ENCODE measurements at regions not wholly inside any gene's neighbourhood (a gene's known extent, or its start where the extent isn't known, plus 50 kb on each side); places are given as distances from the start of the nearest gene placed in this dataset.

DNA sequence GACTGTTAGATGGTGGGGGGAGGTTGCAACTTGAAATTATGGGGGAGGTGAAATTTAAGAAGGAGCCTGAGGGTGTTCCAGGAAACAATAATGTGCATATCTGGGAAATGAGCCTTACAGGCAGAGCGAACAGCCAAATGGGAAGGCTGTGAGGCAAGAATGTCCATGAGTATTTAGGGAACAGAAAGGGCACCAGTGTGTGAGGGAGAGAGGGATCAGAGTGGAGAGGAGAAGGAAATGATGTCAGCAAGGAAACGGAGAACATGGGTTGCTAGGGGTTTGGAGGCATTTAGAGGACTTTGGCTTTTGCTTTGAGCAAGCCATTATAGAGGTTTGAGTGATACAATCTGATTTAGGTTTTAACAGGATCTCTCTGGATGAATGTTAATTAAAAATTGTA is 285.4 kb downstream of the TLE4 start:
- Mint-ChIP-seq H3K4me3 (ENCODE audit: unreplicated experiment) (no peak overlapping the region), H3K4me1 (ENCODE audit: low read depth) (no peaks in the 10 kb centered on the region), H3K9me3 (ENCODE audit: low read depth) (peaks cover 6% of the 10 kb centered on the region), H3K27ac (ENCODE audit: unreplicated experiment) (no peak overlapping the region), H3K27me3 (ENCODE audit: low read depth) (no peaks in the 10 kb centered on the region), H3K36me3 (ENCODE audit: low read depth) (no peaks in the 10 kb centered on the region)
- TF ChIP-seq, protein P1, sequence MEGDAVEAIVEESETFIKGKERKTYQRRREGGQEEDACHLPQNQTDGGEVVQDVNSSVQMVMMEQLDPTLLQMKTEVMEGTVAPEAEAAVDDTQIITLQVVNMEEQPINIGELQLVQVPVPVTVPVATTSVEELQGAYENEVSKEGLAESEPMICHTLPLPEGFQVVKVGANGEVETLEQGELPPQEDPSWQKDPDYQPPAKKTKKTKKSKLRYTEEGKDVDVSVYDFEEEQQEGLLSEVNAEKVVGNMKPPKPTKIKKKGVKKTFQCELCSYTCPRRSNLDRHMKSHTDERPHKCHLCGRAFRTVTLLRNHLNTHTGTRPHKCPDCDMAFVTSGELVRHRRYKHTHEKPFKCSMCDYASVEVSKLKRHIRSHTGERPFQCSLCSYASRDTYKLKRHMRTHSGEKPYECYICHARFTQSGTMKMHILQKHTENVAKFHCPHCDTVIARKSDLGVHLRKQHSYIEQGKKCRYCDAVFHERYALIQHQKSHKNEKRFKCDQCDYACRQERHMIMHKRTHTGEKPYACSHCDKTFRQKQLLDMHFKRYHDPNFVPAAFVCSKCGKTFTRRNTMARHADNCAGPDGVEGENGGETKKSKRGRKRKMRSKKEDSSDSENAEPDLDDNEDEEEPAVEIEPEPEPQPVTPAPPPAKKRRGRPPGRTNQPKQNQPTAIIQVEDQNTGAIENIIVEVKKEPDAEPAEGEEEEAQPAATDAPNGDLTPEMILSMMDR (IDR thresholded peaks at IDR 0.05) = no peak
- DNase-seq (ENCODE audit: low spot score) = no peak

DNA sequence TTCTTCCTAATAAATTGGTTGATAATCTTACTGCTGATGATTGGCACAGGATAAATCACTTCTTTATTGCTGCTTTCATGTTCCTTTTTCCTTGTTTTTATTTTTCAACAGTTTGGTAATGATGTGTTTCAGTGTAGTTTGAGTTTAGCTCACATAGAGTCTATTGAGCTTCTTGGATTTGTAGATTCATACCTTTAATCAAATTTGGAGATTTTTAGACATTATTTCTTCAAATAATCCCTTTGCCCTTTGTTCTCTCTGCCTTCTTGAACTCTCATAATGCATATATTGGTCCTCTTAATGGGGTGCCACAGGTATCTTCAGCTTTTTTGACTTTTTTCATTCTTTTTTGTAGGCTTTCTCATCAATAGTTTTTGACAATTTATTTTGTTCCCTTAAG is 275.3 kb downstream of the TLE4 start:
- Mint-ChIP-seq H3K27me3 (ENCODE audit: low read depth) (no peaks in the 10 kb centered on the region), H3K9me3 (ENCODE audit: low read depth) (peaks cover 27% of the 10 kb centered on the region), H3K4me1 (ENCODE audit: low read depth) (no peaks in the 10 kb centered on the region), H3K27ac (ENCODE audit: unreplicated experiment) (no peak overlapping the region), H3K36me3 (ENCODE audit: low read depth) (peaks cover 21% of the 10 kb centered on the region), H3K4me3 (ENCODE audit: unreplicated experiment) (no peak overlapping the region)
- TF ChIP-seq, protein P1 (IDR thresholded peaks at IDR 0.05) = no peak
- DNase-seq (ENCODE audit: low spot score) = no peak

DNA sequence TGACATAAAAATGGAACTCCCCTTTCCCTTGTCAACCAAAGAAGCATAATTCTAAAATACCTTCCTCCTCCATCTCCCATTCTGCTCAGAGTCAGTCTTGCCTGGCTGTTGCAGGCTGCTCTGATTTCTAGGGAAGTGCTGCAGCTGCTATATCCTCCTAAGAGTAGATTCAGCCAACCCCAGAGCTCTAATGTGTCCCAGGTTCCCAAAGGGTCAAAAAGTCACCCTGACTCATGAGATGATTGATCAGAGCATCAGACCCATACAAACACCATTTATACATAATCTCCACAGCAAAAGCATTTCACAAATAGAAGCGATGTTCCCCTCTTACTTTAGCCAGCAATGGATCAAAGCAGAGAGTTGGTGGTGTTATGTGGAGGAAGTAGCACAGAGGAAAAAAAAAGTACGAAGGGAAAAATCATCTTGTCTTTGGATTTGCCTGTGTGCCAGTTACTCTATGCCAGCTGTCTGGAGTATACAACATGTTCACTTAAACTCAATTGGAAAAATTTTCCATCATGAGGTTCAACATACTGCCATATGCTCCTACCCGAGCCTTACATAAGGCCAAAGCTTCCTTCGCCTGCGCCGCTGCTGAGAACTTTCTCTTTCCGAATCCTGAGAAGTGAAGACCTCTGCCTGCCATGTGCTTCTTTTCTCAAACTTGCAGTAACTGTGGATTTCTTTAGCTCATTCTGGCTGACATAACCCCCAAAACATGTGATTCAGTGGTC is 258.0 kb downstream of the TLE4 start:
- no peaks in the 10 kb centered on the region for H3K4me1 Mint-ChIP-seq (ENCODE audit: low read depth)
- H3K4me3 Mint-ChIP-seq (ENCODE audit: unreplicated experiment) = no peak overlapping the region
- H3K27me3 Mint-ChIP-seq (ENCODE audit: low read depth) = peaks cover 2% of the 10 kb centered on the region
- DNase-seq (ENCODE audit: low spot score) = no peak
- no peak overlapping the region for H3K27ac Mint-ChIP-seq (ENCODE audit: unreplicated experiment)
- TF ChIP-seq, protein P1 (IDR thresholded peaks at IDR 0.05) = no peak
- H3K36me3 Mint-ChIP-seq (ENCODE audit: low read depth) = no peaks in the 10 kb centered on the region
- no peaks in the 10 kb centered on the region for H3K9me3 Mint-ChIP-seq (ENCODE audit: low read depth)

DNA sequence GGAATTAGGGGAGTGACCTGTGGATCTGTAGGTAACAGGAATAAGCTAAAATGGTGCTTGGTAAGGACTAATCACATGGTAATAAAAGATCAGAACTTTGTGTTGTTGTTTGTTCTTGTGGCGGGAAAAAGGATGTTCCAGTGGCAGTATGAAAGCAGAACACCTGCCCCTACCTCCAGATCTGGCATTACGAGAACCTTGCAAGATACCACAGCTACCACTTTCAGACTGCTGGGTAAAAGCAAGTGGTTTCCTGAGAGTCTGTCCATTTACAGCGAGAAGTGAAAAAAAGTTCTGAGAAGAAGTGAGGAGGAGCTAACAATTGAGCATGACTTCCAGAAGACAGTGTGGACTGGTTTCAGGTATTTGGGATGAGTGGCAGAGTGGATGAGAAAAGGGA is 252.5 kb downstream of the TLE4 start:
- H3K9me3 Mint-ChIP-seq (ENCODE audit: low read depth) = no peaks in the 10 kb centered on the region
- peaks cover 8% of the 10 kb centered on the region for H3K4me1 Mint-ChIP-seq (ENCODE audit: low read depth)
- no peak overlapping the region for H3K4me3 Mint-ChIP-seq (ENCODE audit: unreplicated experiment)
- no peak overlapping the region for H3K27ac Mint-ChIP-seq (ENCODE audit: unreplicated experiment)
- DNase-seq (ENCODE audit: low spot score) = no peak
- peaks cover 3% of the 10 kb centered on the region for H3K36me3 Mint-ChIP-seq (ENCODE audit: low read depth)
- TF ChIP-seq, protein P1 (IDR thresholded peaks at IDR 0.05) = no peak
- H3K27me3 Mint-ChIP-seq (ENCODE audit: low read depth) = peaks cover 5% of the 10 kb centered on the region

DNA sequence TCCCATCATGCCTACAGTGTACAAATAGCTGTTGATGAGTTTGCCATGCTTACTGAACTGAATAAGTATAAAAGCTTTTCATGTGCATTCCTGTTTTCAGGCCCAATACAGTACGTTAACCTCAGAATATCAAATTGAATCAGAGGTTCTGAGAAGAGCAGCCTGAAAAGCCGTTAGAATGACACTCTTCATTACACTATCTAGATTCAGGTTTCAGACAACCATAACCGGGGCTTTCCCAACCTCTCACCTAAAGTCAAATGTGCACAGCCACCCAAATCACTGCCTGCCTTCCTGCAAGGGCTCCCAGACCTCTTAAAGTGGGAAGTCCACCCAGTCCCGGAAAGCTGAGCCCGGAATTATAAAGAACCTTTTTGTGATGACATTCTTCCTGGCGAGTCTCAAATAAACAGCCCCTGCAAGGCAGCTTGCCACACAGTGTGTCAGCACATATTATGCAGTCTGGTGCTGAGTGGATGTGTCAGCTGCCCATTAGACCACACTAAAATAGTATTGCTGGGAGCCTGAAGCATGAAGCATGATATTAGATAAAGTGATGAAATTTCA is 245.8 kb downstream of the TLE4 start:
- Mint-ChIP-seq H3K9me3 (ENCODE audit: low read depth) (no peaks in the 10 kb centered on the region), H3K27me3 (ENCODE audit: low read depth) (peaks cover 6% of the 10 kb centered on the region), H3K27ac (ENCODE audit: unreplicated experiment) (no peak overlapping the region), H3K4me1 (ENCODE audit: low read depth) (peaks cover 20% of the 10 kb centered on the region), H3K36me3 (ENCODE audit: low read depth) (no peaks in the 10 kb centered on the region), H3K4me3 (ENCODE audit: unreplicated experiment) (no peak overlapping the region)
- no peak for DNase-seq (ENCODE audit: low spot score)
- TF ChIP-seq, protein P1 (IDR thresholded peaks at IDR 0.05) = no peak

All from chondrocyte (in vitro differentiated cells).